Glutamatergic neuron (in vitro differentiated cells): ENCODE measurements at regions not wholly inside any gene's neighbourhood (a gene's known extent, or its start where the extent isn't known, plus 50 kb on each side); places are given as distances from the start of the nearest gene placed in this dataset.
"Not testable (repeated sequence)": the region's sequence is repeated elsewhere in the genome, so short reads cannot be mapped to it uniquely, and the experiment has no call there.

Experiments
- DNase-seq: peaks from one replicate; pipeline ENCODE4 v3.0.0; 2022
- H3K27ac Mint-ChIP-seq: one replicate; pipeline ENCODE4 v1.8.0; 2020; ENCODE audit warnings: mild to moderate bottlenecking, mixed read lengths, inconsistent platforms; ENCODE audit not compliant: unreplicated experiment
- H3K27me3 Mint-ChIP-seq: one replicate; pipeline ENCODE4 v1.8.0; 2020; ENCODE audit warnings: mild to moderate bottlenecking, moderate library complexity, mixed read lengths, inconsistent platforms; ENCODE audit not compliant: unreplicated experiment
- H3K36me3 Mint-ChIP-seq: one replicate; pipeline ENCODE4 v1.8.0; 2020; ENCODE audit warnings: mild to moderate bottlenecking, mixed read lengths, inconsistent platforms; ENCODE audit not compliant: unreplicated experiment
- H3K4me1 Mint-ChIP-seq: one replicate; pipeline ENCODE4 v1.8.0; 2020; ENCODE audit warnings: mild to moderate bottlenecking, low read depth, mixed read lengths, inconsistent platforms; ENCODE audit not compliant: unreplicated experiment
- H3K4me3 Mint-ChIP-seq: one replicate; pipeline ENCODE4 v1.8.0; 2020; ENCODE audit warnings: mild to moderate bottlenecking, mixed read lengths, inconsistent platforms; ENCODE audit not compliant: unreplicated experiment
- H3K9me3 Mint-ChIP-seq: one replicate; pipeline ENCODE4 v1.8.0; 2020; ENCODE audit warnings: mild to moderate bottlenecking, moderate library complexity, mixed read lengths, inconsistent platforms; ENCODE audit not compliant: unreplicated experiment
- TF ChIP-seq, protein P1 (sequence below): fragments of 200-600 bp; sonication (generic); IDR thresholded peaks from one replicate; pipeline ENCODE4 v1.5.0; 2021; ENCODE audit not compliant: partially characterized antibody, unreplicated experiment

DNA sequence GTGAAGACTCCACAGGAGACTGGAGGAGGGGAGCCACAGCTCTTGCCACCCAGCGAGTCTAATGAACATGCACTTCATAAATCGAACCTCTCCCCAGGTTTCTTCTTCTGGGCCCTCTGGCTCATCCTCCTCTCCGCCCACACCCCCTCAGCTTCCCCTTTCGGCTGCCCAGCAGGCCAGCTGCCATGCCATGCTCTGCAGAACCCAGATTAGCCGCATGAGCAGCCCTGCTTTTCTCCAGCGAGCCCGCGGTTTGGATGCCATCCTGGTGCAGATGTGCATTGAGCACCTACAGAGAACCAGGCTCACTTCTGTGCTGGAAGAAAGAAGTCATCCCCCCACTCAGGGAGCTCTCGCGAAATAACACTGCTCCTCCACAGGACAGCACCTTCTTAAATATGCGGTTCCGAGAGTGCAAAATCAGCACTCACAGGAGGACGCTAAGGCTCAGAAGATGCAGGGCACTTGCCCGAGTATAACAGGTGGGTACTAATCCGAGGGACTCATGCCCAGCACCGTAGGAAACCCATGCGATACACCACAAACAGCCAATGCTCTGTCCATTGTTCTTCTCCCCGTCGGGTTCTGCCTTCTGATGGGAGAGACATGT, 143.0 kb upstream of the THBS2 start:
- no peak overlapping the region for H3K4me3 Mint-ChIP-seq
- peaks cover 3% of the 10 kb centered on the region for H3K9me3 Mint-ChIP-seq
- TF ChIP-seq, protein P1, sequence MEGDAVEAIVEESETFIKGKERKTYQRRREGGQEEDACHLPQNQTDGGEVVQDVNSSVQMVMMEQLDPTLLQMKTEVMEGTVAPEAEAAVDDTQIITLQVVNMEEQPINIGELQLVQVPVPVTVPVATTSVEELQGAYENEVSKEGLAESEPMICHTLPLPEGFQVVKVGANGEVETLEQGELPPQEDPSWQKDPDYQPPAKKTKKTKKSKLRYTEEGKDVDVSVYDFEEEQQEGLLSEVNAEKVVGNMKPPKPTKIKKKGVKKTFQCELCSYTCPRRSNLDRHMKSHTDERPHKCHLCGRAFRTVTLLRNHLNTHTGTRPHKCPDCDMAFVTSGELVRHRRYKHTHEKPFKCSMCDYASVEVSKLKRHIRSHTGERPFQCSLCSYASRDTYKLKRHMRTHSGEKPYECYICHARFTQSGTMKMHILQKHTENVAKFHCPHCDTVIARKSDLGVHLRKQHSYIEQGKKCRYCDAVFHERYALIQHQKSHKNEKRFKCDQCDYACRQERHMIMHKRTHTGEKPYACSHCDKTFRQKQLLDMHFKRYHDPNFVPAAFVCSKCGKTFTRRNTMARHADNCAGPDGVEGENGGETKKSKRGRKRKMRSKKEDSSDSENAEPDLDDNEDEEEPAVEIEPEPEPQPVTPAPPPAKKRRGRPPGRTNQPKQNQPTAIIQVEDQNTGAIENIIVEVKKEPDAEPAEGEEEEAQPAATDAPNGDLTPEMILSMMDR, result no peak
- DNase-seq, result no peak
- no peaks in the 10 kb centered on the region for H3K4me1 Mint-ChIP-seq
- no peaks in the 10 kb centered on the region for H3K27me3 Mint-ChIP-seq
- no peaks in the 10 kb centered on the region for H3K36me3 Mint-ChIP-seq
- H3K27ac Mint-ChIP-seq, result no peak overlapping the region

DNA sequence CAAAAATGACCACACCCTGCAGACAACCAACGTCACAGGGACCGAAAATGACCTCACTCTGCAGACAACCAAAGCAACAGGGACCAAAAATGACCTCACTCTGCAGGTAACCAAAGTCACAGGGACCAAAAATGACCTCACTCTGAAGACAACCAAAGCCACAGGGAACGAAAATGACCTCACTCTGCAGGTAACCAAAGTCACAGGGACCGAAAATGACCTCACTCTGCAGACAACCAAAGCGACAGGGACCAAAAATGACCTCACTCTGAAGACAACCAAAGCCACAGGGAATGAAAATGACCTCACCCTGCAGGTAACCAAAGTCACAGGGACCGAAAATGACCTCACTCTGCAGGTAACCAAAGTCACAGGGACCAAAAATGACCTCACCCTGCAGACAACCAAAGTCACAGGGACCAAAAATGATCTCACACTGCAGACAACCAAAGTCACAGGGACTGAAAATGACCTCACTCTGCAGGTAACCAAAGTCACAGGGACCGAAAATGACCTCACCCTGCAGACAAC, 142.4 kb upstream of the THBS2 start:
- not testable (repeated sequence) for H3K9me3 Mint-ChIP-seq, H3K4me1 Mint-ChIP-seq, H3K4me3 Mint-ChIP-seq, H3K36me3 Mint-ChIP-seq, DNase-seq, H3K27ac Mint-ChIP-seq, H3K27me3 Mint-ChIP-seq

DNA sequence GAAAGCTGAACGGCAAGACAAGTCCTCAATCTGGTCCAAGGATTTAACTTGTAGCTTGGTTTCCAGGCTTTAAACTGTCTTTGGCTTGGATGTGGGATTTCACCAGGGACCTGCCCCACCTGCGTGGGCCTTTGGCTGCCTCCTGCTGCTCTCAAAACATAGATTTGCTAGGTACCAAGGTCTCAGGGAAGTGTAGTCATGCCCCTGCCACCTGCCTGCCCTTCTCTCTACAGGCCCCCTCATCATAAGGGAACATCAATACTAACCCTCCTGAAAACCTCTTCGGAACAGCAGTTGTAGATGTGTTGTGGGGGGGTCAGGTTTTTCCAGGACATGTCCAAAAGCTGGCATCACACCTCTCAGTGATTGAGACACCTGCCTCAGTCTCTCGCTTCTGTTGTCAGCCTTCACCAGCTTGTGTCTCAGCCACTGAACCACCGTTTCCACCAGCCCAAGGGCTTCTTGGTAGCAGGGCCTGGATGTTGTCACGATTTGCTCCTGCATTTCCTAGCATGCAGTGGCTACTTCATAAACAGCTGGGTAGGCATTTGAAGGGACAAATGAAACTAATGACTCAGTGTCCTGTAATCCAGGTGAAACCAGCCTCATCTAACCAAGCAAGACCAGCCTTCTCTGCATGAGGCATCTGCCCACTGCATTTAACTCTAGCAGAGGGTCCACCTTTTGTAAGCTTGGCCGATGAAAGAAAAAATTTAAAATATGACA, 141.6 kb upstream of the THBS2 start:
- Mint-ChIP-seq H3K27ac (no peak overlapping the region), H3K9me3 (peaks cover 3% of the 10 kb centered on the region), H3K27me3 (no peaks in the 10 kb centered on the region), H3K36me3 (no peaks in the 10 kb centered on the region), H3K4me3 (no peak overlapping the region), H3K4me1 (no peaks in the 10 kb centered on the region)
- TF ChIP-seq, protein P1, result no peak
- DNase-seq, result no peak

DNA sequence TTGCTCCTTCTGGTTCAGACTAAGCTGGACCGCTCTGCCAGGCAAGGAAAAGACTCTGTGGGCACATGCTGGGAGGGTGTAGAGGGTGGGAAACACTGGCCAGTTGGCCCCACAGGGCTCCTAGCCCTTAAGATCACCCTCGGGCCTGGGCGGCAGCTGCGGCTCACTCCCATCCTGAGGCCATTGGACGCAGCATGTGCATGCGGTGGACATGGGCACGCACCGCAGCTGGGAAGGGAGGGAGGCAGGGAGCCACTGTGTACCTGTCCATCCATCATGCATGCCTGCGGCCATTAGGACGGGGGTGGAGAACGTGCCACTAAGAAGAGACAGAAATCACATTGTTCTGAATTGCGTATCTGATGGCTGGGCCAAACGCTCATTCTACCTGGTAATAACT, 140.1 kb upstream of the THBS2 start:
- peaks cover 6% of the 10 kb centered on the region for H3K36me3 Mint-ChIP-seq
- H3K4me1 Mint-ChIP-seq, result no peaks in the 10 kb centered on the region
- no peak for DNase-seq
- H3K4me3 Mint-ChIP-seq, result no peak overlapping the region
- no peak overlapping the region for H3K27ac Mint-ChIP-seq
- H3K27me3 Mint-ChIP-seq, result no peaks in the 10 kb centered on the region
- TF ChIP-seq, protein P1, result no peak
- H3K9me3 Mint-ChIP-seq, result peaks cover 5% of the 10 kb centered on the region

DNA sequence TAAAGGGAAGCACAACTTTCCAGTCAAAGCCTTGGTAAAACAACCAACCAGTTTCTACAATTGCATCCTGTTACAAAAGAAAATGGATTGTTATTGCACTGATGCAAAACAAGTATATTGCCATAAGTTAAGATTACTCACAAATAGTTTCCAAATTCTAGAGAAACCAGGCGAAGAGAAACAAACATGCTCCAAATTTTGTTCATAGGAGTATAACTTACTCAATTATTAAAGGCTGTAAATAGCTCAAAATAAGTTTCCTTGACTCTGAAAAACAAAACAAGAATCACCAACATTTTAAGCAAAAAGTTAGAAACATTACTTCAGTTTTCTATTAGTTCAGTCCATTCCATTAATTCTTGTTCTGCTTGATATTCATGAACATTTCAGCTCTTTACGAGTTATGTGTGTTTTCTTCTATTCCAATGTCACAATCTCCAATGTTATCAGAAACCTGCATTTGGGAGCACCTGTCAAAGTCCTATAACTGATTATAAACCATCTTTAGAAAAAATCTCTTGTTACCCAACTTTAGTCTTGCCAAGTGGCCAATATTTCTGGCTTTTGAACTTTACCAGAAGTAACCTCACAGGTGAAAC, 137.9 kb upstream of the THBS2 start:
- Mint-ChIP-seq H3K36me3 (peaks cover 6% of the 10 kb centered on the region), H3K4me1 (no peaks in the 10 kb centered on the region), H3K27me3 (peaks cover 3% of the 10 kb centered on the region), H3K27ac (no peak overlapping the region), H3K4me3 (no peak overlapping the region), H3K9me3 (peaks cover 5% of the 10 kb centered on the region)
- TF ChIP-seq, protein P1, result no peak
- no peak for DNase-seq
